Mucosa of stomach (tissue), 1 donor: ENCODE measurements at regions not wholly inside any gene's neighbourhood (a gene's known extent, or its start where the extent isn't known, plus 50 kb on each side); places are given as distances from the start of the nearest gene placed in this dataset.
"Not testable (repeated sequence)": the region's sequence is repeated elsewhere in the genome, so short reads cannot be mapped to it uniquely, and the experiment has no call there.

Experiments used
- H3K27me3 ChIP-seq: one replicate; pipeline ENCODE4 v1.7.0; 2013; ENCODE audit warnings: mild to moderate bottlenecking, low read length; ENCODE audit not compliant: control insufficient read depth, insufficient read depth
- H3K36me3 ChIP-seq: one replicate; pipeline ENCODE4 v1.7.0; 2013; ENCODE audit warnings: low read length; ENCODE audit not compliant: control insufficient read depth, insufficient read depth
- H3K4me1 ChIP-seq: one replicate; pipeline ENCODE4 v1.7.0; 2013; ENCODE audit warnings: mild to moderate bottlenecking, low read length; ENCODE audit not compliant: control insufficient read depth, insufficient read depth
- H3K4me3 ChIP-seq: one replicate; pipeline ENCODE4 v1.7.0; 2013; ENCODE audit warnings: low read length
- H3K9ac ChIP-seq: one replicate; pipeline ENCODE4 v1.7.0; 2013; ENCODE audit warnings: mild to moderate bottlenecking, low read length, moderate library complexity
- H3K9me3 ChIP-seq: one replicate; pipeline ENCODE4 v1.7.0; 2013; ENCODE audit warnings: mild to moderate bottlenecking, low read length, moderate library complexity; ENCODE audit not compliant: control insufficient read depth
- donor health status: Pancreatic carcinoma.

- Histone ChIP-seq H3K4me3 (no peak overlapping the region), H3K9ac (no peak overlapping the region), H3K36me3 (no peaks in the 10 kb centered on the region), H3K9me3 (no peaks in the 10 kb centered on the region), H3K4me1 (peaks cover 10% of the 10 kb centered on the region), H3K27me3 (peaks cover 6% of the 10 kb centered on the region)
Measured at GRCh38 chr1:201644197-201644596, 105.3 kb downstream of the NAV1 start.

GRCh38 chr1:201645000-201645399 is 106.1 kb downstream of the NAV1 start:
- not testable (repeated sequence) for H3K9ac ChIP-seq, H3K36me3 ChIP-seq, H3K4me3 ChIP-seq, H3K9me3 ChIP-seq
- peaks cover 14% of the 10 kb centered on the region for H3K27me3 ChIP-seq
- peaks cover 17% of the 10 kb centered on the region for H3K4me1 ChIP-seq

DNA sequence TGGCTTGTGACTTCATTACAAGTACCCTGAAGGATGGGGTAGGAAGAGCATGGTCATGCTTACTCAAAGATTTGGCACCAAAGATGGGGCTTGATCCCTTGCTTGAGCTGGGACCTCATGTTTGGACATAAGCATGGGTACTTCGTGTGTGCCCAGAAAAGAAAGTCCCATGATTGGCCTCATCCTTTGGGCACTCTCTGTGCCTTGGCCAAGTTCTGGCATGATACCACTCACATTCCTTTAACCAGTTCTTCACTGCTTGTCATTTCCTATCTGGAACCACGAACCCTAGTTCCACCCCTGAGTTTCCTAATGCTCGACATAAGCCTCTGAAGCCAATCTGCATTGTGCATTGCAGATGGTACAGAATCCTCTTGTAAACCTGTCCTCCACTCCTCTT is 107.0 kb downstream of the NAV1 start:
- H3K4me3 ChIP-seq, result no peak overlapping the region
- H3K27me3 ChIP-seq, result peaks cover 18% of the 10 kb centered on the region
- no peaks in the 10 kb centered on the region for H3K9me3 ChIP-seq
- no peaks in the 10 kb centered on the region for H3K36me3 ChIP-seq
- peaks cover 23% of the 10 kb centered on the region for H3K4me1 ChIP-seq
- H3K9ac ChIP-seq, result no peak overlapping the region

DNA sequence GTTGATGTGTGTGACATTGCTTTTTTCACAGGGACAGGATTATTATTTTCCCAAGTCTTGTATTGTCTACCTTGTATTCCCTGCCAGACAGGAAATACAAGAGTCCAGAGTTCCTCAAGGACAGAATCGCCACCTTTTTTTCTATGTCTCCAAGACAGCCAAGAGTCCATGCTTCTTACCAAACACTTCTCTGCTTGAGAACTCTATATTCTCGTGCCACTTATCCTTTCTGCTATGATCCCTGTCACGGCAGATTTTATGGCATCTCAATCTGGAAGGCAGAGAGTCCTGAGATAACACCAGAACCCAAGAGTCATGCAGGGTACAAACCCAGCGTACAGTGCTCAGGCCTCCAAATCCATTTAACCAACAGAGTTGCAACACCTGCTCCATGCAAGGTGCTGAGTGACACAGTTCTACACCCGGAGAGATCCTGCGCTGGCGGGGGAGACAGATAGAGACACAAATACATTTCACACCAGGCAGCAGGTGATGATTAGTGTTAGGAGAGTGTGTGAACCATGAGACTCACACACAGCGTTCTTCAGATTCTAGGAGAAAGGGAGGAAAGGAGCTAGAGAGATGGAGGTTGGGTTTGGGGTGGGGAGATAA is 107.6 kb downstream of the NAV1 start:
- Histone ChIP-seq H3K27me3 (peaks cover 20% of the 10 kb centered on the region), H3K9ac (no peak overlapping the region), H3K36me3 (no peaks in the 10 kb centered on the region), H3K9me3 (no peaks in the 10 kb centered on the region), H3K4me3 (no peak overlapping the region), H3K4me1 (peaks cover 24% of the 10 kb centered on the region)

GRCh38 chr1:201647094-201647493 is 108.2 kb downstream of the NAV1 start:
- H3K4me1 ChIP-seq, result peaks cover 24% of the 10 kb centered on the region
- peaks cover 21% of the 10 kb centered on the region for H3K27me3 ChIP-seq
- no peaks in the 10 kb centered on the region for H3K36me3 ChIP-seq
- no peaks in the 10 kb centered on the region for H3K9me3 ChIP-seq
- no peak overlapping the region for H3K4me3 ChIP-seq
- no peak overlapping the region for H3K9ac ChIP-seq

- Histone ChIP-seq H3K4me1 (peaks cover 24% of the 10 kb centered on the region), H3K27me3 (peaks cover 21% of the 10 kb centered on the region)
Measured at GRCh38 chr1:201647722-201648065, 108.8 kb downstream of the NAV1 start.

GRCh38 chr1:201648066-201648906 is 109.4 kb downstream of the NAV1 start:
- peak overlapping the region; percentile 11 for H3K4me3 ChIP-seq
- H3K27me3 ChIP-seq, result peaks cover 21% of the 10 kb centered on the region
- H3K36me3 ChIP-seq, result no peaks in the 10 kb centered on the region
- H3K9me3 ChIP-seq, result no peaks in the 10 kb centered on the region
- H3K9ac ChIP-seq, result peak overlapping the region; percentile 24
- H3K4me1 ChIP-seq, result peaks cover 24% of the 10 kb centered on the region

More at GRCh38 chr1:201647722-201648065, 108.8 kb downstream of the NAV1 start:
- H3K4me3 ChIP-seq, result no peak overlapping the region
- H3K9ac ChIP-seq, result peak overlapping the region; percentile 24
- H3K9me3 ChIP-seq, result no peaks in the 10 kb centered on the region
- H3K36me3 ChIP-seq, result no peaks in the 10 kb centered on the region

- H3K9ac ChIP-seq, result peak overlapping the region; percentile 68
- H3K27me3 ChIP-seq, result peaks cover 21% of the 10 kb centered on the region
- no peaks in the 10 kb centered on the region for H3K36me3 ChIP-seq
- peaks cover 24% of the 10 kb centered on the region for H3K4me1 ChIP-seq
- H3K4me3 ChIP-seq, result peak overlapping the region; percentile 11
- no peaks in the 10 kb centered on the region for H3K9me3 ChIP-seq
Measured at GRCh38 chr1:201648907-201649721, 110.2 kb downstream of the NAV1 start.

- peak overlapping the region; percentile 68 for H3K9ac ChIP-seq
- peak overlapping the region; percentile 67 for H3K4me3 ChIP-seq
- H3K27me3 ChIP-seq, result peaks cover 21% of the 10 kb centered on the region
- H3K9me3 ChIP-seq, result no peaks in the 10 kb centered on the region
- H3K4me1 ChIP-seq, result peaks cover 24% of the 10 kb centered on the region
- H3K36me3 ChIP-seq, result no peaks in the 10 kb centered on the region
Measured at GRCh38 chr1:201649761-201650622, 111.1 kb downstream of the NAV1 start.

DNA sequence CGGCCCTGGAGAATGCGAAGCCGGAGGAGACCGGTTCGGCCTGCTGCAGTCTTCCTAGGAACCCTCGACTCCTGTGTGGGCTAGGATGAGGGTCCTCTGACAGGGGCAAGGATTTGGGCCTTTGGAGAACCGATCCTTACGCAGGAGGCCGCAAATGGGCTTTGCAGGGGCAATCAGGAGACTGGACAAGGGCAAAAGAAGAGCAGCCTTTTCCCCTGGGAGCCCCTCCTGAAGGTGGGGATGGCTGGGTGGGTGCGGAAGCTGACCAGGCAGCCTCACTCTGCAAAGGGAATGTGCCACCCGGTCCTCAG is 111.7 kb downstream of the NAV1 start:
- no peaks in the 10 kb centered on the region for H3K9me3 ChIP-seq
- H3K36me3 ChIP-seq, result no peaks in the 10 kb centered on the region
- H3K27me3 ChIP-seq, result peaks cover 21% of the 10 kb centered on the region
- H3K9ac ChIP-seq, result peak overlapping the region; percentile 68
- H3K4me3 ChIP-seq, result peak overlapping the region; percentile 67
- peaks cover 24% of the 10 kb centered on the region for H3K4me1 ChIP-seq

- Histone ChIP-seq H3K4me3 (no peak overlapping the region), H3K36me3 (no peaks in the 10 kb centered on the region), H3K4me1 (peaks cover 31% of the 10 kb centered on the region), H3K27me3 (peaks cover 21% of the 10 kb centered on the region), H3K9ac (no peak overlapping the region), H3K9me3 (no peaks in the 10 kb centered on the region)
Measured at GRCh38 chr1:201652181-201652580, 113.3 kb downstream of the NAV1 start.
